HG02970 (cell line): ENCODE measurements at regions not wholly inside any gene's neighbourhood (a gene's known extent, or its start where the extent isn't known, plus 50 kb on each side); places are given as distances from the start of the nearest gene placed in this dataset.
"Not testable (repeated sequence)": the region's sequence is repeated elsewhere in the genome, so short reads cannot be mapped to it uniquely, and the experiment has no call there.

Experiments used
- ATAC-seq: cut with Tn5 transposase; IDR thresholded peaks from one replicate; pipeline ENCODE4 v1.9.1; 2021; ENCODE audit warnings: mild to moderate bottlenecking, moderate library complexity, moderate number of reproducible peaks; ENCODE audit not compliant: unreplicated experiment, low FRiP score

- ATAC-seq, result no peak
Observed at GRCh38 chr4:116070283-116070682, 956.9 kb upstream of the NDST4 start.

GRCh38 chr4:116066711-116067245 lies 953.4 kb upstream of the NDST4 start:
- no peak for ATAC-seq

- no peak for ATAC-seq
Observed at GRCh38 chr4:116064331-116064730, 950.9 kb upstream of the NDST4 start.

GRCh38 chr4:116059361-116059760 lies 945.9 kb upstream of the NDST4 start:
- ATAC-seq, result no peak

GRCh38 chr4:116058129-116058528 lies 944.7 kb upstream of the NDST4 start:
- no peak for ATAC-seq

- no peak for ATAC-seq
Observed at GRCh38 chr4:116055857-116056827, 942.7 kb upstream of the NDST4 start.

- no peak for ATAC-seq
Observed at GRCh38 chr4:116027311-116027710, 913.9 kb upstream of the NDST4 start.

- no peak for ATAC-seq
Observed at GRCh38 chr4:116024954-116025708, 911.7 kb upstream of the NDST4 start.

DNA sequence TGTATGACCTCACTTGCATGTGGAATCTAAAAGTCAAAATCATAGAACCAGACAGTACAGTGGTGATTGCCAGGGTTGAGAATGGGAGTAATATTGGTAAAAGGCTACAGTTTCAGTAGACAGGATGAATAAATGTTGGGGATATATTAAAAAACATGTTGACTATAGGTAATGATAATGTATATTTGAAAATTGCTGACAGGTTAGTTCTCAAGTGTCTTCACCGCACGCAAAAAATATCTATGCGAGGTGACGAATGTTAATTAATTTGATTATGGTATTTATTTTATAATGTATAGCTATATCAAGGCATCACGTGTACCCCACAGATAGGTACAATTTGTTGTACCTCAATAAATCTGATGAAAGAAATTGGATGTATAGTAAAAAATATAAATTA lies 909.6 kb upstream of the NDST4 start:
- no peak for ATAC-seq

- ATAC-seq, result no peak
Observed at GRCh38 chr4:116020141-116020722, 906.8 kb upstream of the NDST4 start.

GRCh38 chr4:116018831-116019230 lies 905.4 kb upstream of the NDST4 start:
- ATAC-seq, result no peak

- no peak for ATAC-seq
Observed at GRCh38 chr4:116016201-116016600, 902.8 kb upstream of the NDST4 start.

- ATAC-seq, result no peak
Observed at GRCh38 chr4:116015549-116015948, 902.1 kb upstream of the NDST4 start.

GRCh38 chr4:116015062-116015461 lies 901.6 kb upstream of the NDST4 start:
- no peak for ATAC-seq

- ATAC-seq, result no peak
Observed at GRCh38 chr4:116010923-116011322, 897.5 kb upstream of the NDST4 start.

DNA sequence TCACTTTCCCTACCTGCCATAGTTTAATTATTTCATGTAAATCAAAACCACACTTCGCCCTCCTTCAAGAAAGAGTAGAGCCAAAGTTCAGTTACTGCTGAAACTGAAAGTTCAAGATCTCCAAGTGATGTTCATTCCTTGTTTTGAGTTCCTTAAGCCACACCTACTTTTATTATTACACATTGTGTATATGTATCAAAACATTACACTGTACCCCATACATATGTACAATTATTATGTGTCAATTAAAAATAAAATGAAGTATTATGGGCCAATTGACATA lies 892.3 kb upstream of the NDST4 start:
- ATAC-seq, result no peak

GRCh38 chr4:116005037-116005805 lies 891.8 kb upstream of the NDST4 start:
- ATAC-seq, result no peak

GRCh38 chr4:116001291-116001690 lies 887.9 kb upstream of the NDST4 start:
- no peak for ATAC-seq

GRCh38 chr4:115986573-115986972 lies 873.2 kb upstream of the NDST4 start:
- ATAC-seq, result no peak

DNA sequence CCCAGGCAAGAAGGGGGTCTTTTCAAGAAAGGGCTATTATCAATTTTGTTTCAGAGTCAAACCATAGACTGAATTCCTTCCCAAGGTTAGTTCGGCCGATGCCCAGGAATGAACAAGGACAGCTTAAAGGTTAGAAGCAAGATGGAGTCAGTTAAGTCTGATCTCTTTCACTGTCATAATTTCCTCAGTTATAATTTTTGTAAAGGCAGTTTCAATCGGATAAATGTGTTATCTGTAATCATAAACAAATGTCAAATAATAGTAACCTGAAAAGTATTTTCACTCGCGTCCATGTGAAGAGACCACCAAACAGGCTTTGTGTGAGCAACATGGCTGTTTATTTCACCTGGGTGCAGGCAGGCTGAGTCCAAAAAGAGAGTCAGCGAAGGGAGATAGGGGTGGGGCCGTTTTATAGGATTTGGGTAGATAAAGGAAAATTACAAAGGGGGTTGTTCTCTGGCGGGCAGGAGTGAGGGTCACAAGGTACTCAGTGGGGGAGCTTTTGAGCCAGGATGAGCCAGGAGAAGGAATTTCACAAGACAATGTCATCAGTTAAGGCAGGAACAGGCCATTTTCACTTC lies 862.1 kb upstream of the NDST4 start:
- ATAC-seq, result not testable (repeated sequence)
